HK-2 (cell line): ENCODE measurements at regions not wholly inside any gene's neighbourhood (a gene's known extent, or its start where the extent isn't known, plus 50 kb on each side); places are given as distances from the start of the nearest gene placed in this dataset.
"Not testable (repeated sequence)": the region's sequence is repeated elsewhere in the genome, so short reads cannot be mapped to it uniquely, and the experiment has no call there.

ENCODE experiments used
- DNase-seq: peaks from one replicate; pipeline ENCODE4 v3.0.0-alpha.2; 2018; ENCODE audit not compliant: unreplicated experiment

DNA sequence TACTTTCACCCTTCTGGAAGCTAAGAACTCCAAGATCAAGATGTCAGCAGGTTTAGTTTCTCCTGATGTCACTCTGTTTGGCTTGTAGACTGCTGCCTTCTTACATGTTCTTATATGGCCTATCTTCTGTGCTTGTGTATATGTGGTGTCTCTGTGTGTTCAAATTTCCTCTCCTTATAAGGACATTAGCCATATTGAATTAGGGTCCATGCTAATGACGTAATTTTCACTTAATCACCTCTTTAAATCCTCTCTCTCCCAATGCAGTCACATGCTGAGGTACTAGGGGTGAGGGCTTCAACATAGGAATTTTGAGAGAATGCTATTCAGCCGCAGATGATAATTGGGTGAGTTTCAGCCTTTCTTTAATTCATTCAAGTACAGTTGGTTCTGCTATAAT, 458.3 kb upstream of the SYT4 start:
- DNase-seq = no peak

DNA sequence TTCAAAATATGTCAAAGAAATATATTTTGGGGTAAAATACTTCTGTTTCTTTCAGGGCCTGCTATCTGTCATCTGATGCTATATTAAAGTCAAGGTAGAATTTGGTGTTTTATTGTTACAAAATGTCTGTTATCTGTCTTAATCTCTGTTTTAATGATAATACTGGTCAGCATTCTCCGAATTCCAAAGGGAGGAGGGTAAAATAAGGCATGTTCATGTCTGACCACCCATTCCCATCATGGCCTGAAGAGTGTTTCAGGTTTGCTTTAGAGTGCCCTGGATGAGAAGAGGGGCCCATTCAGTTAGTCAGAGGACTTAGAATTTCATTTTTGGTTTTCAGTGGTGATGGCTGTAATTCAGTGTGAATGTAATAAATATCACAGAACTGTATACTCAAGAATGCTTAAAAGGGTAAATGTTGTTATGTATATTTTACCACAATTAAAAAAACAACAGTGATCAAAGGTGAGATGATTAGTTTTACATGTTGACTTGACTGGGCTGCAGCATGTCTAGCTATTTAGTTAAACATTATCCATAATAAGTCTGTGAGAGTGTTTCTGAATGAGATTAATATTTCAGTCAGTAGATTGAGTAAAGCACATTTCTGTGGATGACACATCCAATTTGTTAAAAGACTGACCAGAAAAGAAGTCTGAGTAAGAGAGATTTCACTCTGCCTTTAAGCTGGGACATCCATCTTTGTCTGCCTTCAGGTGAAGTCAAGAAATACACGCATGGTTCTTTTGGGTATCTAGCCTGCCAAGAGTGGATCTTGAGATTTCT, 467.9 kb upstream of the SYT4 start:
- no peak for DNase-seq

DNA sequence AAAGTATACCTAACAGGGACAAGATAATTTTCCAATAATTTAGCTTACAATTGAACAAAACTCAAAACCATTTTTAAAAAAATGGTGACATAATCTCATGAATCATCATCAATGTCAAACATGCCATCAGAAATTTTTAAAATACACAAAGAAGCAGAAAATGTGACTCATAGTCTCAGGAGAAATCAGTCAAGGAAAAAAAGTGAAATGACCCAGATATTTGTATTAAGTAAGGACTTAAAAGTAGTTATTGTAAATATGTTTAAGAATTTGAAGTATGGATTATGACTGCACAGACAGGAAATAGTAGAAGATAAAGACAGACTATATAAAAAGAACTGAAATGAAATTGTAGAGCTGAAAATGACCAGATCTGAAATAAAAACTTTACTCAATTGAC, 473.9 kb upstream of the SYT4 start:
- DNase-seq = no peak

DNA sequence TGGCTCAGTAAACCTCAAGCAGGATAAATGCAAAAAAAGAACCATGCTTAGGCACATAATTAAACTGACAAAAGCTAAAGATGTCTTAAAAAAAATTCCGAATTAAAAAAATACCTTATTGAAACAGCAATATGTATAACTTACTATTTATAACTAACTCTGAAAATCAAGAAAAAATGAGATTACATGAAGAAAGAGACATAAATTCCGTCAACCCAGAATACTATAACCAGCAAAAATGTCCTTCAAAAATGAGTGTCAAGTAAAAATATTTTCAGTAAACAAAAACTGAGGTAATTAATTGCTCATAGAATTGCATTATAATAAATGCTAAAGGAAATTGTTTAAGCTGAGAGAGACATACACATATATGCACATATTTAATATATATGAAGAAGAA, 474.5 kb upstream of the SYT4 start:
- DNase-seq = no peak

DNA sequence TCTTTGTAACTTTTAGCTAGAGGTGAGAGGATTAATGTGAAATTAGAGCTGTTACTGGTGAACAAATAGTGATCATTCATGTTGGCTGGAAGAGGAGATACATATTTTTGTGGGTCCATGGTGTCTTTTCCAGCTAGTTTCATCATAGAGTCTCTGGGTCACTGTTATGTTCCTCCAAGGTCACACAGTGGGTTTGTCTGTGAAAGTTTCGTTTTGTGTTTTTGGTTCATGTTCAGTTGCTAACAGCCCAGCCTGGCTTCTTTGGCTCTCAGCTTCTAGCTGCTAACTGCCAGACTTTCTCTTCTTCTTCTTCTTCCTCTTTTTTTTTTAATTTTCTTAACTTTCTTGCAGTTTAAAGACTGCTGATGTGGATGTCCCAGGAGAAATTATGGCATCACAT, 480.0 kb upstream of the SYT4 start:
- no peak for DNase-seq

DNA sequence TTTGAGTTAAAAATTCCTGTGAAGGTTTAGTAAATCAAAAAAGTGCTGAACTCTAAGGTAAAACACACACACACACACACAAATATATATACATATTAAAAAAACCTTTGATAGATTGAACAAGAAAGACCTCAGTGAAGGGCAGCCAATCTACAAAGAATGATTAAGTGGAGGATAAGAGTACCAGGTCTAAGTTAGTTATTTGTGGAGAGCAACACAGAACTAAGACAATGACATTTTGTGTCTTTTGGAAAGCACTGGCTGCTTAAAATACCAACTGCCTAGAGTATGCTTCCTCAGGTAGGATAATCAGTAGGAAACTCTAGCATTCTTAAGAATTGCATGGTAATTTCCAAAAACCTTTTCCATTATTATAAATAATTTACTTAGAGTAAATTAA, 481.4 kb upstream of the SYT4 start:
- no peak for DNase-seq

DNA sequence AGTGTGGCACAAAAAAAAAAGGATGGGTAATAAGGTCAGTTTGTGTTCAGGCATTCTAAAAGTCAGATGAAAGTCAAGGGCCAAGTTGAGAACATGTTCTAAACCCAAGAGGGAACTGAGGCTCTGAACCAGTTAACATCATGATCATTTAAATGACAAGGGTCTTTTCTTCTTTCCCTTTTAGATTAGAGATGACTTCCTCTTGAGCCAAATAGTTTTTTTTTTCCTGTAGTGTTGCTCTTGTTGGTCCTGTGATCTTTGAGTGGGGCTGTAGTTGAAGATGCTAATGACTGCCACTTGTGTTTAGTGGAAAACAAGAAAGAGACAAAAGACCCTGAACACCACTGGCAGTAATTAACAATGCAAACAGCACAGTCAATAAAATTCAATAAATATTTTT, 482.7 kb upstream of the SYT4 start:
- no peak for DNase-seq

DNA sequence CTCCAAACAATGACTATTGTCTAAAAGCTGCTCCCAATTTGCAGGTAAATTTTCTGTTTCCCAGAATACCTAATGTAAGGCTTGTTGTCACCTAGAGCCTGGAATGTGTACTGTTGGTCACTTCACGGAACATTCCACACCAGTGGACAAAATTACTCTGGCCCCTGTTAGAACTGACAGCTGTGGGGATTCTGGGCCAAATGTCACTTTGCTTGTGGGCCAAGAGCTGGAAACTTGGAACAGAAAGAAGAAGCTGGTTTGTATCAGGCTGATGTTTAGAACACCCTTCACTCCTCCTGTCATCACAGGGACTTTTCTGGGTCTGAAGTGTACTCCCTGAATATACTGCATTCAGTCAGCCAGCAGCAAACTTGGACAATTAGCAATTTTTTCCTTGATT, 495.6 kb upstream of the SYT4 start:
- DNase-seq = no peak

DNA sequence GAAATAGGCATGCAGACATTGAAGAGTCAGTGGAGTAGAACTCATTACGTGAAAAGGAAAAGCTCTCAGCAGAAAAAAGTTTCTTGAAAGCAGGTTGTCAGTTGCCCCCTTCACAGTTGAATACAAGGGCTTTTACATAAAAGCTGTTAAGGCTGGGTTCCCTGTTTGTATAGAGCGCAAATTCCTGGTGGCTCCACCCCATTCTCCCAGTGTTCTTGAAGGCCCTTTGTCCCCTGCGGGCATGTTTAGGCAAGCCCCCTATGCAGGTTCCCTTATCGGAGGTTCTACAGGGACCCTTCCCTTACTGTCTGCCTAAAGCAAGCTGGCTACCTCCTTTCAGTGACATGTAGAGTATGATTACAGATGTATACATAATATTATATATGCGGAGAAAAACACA, 497.2 kb upstream of the SYT4 start:
- no peak for DNase-seq

DNA sequence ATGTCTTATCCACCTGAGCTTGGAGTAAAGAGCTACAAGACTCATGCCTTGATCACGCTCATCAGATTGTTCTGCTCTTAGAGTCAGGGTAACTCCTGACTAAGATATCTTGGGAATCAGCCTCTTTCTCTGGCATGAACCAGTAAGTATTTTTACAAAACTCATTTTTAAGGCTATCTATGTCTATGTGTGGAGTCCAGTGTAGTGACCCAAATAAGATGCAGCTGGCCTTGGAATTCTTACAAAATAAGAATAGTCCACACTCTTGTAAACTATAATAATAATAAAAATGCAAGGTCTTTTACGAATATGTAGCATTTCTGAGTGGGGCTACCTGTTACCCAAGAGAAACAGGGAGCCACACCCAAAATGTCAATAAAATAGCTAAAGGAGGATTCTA, 498.3 kb upstream of the SYT4 start:
- no peak for DNase-seq

DNA sequence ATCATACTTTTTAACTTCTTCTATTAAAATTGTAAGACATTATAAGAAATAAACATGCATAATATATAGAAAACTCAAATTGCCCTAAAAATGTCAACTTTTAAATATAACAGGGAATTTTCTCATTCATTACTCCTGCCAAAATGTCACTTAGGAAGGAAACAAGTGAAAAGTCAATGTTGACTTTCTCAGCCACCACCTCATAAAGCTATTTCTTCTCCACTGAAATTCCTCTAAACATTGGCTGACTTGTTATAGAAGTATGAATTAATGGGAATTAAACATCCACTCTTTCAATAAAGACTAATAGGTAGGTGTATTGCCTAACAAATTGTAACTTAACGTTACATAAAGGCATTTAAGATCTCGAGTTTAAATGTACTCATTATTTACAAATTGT, 499.7 kb upstream of the SYT4 start:
- DNase-seq = no peak

DNA sequence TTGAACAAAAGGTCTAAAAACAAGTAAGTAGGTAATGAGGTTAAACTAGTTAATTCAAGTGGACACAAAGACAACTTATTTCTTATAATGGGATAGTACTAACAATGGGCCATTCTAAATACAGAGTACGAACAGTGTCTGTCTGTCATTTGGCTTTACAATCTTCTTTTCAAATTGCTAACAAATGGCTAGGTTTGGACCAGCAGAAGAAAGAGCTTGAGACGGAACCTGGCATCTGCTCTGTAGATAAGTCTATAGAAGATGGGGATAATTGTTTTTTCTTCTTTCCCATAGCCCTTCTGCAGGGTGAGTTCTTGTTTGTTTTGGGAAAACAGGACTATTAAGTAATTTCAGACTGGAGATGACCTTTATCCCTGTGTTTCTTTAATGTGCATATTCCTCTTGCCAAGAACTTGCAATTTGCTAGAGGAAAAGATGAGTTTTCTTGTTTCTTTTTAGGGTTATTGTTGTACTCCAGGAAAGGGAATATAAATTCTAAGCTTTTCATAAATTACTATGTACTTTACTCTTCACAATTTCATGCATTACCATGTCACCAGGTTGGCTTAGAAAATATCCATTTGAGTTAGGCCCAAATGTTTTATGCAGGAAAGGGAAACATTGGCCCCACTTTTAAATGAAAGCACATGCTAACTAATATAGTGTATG, 500.5 kb upstream of the SYT4 start:
- no peak for DNase-seq

DNA sequence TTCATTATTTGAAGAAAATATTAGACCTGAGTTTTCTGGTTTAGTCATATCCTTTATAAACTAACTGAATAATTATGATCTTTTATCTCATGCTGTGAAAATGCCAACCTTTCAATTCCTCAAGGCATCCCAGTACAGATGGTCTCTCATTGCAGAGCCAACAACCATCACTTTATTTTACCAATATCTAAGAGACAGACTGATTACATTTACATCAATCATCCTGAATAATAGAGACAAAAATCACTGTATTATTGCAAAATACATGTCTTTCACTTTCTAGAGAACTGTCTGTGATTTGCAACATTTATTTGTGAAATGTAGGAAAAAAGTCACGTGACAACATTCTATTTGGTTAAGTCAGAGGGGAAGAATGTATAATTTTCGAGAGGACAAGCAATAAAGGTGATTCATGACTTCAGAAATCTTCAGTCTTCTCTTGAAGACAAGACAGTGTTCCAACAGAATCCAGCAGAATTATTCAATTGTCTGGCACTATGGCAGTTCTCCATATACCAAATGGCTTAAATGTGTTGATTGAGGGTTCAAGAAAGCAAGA, 503.6 kb upstream of the SYT4 start:
- DNase-seq = no peak

DNA sequence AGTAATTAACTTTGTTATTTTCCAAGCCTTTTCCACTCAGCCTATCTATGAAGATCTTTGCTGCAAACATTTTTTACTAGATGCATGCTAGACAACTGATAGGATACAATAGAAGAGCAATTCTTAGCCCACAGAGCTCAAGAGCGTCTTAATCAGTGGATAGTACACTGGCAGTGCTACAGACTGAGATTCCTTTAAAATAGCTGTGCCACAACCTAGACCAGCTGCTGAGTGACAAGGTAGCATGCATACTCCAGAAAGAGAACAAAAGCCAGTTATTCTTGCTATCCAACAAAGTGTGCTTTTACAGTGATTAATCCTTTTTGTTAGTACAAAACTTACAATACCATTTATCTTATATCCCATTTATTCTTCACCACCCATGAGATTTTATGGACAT, 507.9 kb upstream of the SYT4 start:
- no peak for DNase-seq

DNA sequence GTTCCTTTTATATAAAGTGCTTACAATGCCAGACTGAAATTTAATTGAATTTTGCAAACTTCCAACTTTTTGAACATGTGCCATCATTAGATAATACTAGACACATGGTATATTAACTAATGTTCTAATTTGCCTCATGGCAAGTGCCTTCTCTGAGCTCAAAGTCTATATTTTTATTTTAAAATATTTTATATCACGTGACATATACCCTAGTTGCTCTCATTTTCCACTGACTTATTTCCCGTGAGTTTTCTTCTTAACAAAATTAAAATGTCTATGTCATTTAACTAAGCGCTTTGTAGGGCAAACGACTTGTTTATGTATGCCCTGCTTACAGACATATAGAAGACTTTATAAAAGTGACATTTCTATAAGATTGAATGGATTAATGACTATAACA, 509.6 kb upstream of the SYT4 start:
- no peak for DNase-seq

DNA sequence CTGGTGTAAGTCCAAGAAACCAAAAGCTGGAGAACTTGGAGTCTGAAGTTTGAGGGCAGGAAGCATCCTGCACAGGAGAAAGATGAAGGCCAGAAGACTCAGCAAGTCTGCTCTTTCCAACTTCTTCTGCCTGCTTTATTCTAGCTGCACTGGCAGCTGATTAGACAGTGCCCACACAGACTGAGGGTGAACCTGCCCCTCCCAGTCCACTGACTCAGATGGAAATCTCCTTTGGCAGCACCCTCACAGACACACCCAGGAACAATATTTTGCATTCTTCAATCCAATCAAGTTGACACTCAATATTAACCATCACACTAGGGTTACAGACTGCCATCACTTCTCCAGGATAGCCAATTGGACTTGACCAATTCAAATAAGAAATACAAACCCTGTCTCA, 510.4 kb upstream of the SYT4 start:
- DNase-seq = not testable (repeated sequence)

DNA sequence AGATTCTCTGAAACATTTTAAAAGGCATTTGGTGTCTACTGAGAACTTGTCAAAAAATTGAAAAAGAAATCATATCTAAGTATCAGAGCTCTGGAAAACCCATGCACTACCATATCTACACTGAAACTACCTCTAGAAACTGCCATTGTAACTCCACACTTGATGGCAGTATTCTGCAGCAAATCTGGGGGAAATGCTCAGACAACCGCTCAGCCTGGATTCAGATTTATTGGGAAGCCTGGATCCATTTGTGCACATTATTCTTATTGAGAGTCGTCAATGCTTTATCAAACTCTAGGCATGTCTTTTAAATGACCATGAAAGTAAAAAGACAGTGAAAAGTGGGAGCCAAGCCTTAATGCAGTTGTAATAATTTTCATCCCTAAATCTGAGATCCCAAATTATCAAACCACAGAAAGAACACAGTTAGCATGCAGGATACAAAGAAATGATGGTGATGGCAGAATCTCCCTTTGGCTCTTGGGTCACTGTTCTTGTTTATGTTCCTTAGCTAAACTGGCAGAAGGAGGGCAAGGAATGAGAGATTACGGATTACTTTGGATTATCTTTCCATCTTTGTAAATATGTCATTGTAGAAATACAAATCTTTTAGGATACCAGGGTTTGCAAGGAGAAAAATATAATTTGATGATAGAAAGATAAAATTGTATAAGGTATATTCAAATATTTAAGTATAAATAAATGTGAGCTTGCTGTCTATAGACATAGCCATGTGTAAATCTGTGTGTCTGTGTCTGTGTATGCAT, 512.1 kb upstream of the SYT4 start:
- DNase-seq = no peak

DNA sequence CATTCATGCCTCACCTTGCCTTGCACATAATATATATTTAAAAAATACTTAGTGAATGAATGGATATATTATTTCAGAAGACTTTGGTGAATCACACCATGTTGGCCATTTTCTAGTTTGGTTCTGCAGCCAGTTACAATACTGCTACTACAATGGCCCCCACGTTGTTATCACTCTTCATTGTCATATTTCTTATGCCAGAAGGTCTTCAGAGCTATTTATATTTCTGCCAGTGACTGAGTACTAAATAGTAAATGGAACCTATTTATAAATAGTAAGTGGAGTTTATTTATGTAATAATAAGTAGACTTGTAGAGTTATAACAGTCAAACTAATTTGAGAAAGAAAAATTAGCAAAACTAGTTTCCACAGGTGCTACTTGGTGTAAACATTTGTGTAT, 516.6 kb upstream of the SYT4 start:
- no peak for DNase-seq

DNA sequence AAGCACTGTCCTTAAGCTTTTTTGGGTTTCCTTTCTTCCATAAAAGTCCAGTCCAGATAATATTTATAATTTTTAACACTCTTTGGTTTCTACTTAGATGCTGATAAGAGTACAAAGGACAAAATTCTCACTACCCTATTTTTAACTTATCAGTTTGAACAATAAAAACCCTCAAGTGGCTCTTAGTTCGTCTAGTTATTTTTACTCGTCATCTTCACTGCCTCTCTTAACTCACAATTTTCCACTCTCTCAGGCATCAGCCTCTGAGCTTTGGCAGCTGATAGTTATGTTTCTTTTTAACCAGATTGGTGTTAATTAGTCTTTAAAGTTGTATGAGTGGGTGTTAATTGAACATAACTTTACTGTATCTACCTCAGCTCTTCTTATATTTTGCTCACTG, 517.1 kb upstream of the SYT4 start:
- DNase-seq = no peak

DNA sequence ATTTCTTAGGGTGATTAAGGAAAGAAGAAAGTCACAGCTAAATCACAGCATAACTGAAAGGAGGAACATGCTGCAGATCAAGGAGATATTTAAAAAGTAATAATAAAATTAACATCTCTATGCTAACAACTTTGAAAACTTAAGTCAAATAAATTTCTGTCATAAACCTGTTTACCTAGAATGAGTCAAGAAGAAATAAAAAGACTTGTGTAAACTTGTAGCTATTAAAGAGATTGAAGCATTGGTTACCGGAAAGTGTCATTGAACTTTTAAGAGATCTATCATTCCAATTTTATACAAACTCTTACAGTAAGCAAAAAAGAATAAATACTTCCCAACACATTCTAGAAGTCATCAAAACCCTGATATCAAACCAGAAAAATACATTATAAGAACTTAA, 520.1 kb upstream of the SYT4 start:
- no peak for DNase-seq

DNA sequence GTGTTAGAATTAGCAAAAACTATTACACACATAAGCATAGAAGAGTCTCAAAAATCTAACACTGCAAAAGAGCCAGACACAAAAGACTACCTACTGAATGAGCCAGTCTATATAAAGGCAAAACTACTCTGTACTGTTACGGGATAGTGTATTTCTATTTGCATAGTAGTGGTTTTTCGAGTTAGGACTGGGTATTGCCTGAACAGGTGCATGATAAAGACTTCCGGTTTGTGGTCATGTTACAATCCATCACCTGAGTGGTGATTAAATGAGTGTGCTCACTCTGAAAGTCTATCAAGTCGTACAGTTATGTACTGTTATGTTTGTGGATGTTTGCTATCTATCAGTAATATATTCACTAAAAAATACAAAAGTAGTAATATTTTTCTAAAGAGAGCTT, 523.3 kb upstream of the SYT4 start:
- no peak for DNase-seq

DNA sequence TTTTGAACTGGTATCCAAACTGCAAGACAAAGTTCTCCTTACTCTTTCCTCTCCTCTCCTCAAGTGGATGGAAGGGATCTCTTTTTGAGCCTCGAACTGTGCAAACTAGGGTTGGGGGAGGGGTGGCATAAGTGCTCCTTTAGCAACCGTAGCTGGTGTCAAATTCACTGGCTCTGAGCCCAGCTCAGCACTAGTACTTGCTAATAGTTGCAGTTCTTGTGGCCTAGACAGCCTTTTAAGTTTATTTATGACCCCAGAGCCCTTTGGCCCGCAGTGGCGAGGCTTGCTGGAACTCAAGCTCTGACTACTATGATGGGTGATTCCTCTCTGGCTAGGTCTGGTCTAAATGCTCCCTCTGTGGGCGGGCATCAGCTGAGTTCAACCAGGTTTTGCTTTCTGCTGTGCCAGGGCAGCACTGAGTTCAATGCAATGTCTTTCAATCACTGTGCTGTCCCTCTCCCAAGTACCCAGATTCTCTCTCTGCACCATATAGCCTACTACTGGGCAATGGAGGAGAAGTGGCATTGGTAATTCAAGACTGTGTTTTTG, 528.4 kb upstream of the SYT4 start:
- no peak for DNase-seq
